Tongue (tissue), 1 donor: ENCODE measurements at regions not wholly inside any gene's neighbourhood (a gene's known extent, or its start where the extent isn't known, plus 50 kb on each side); places are given as distances from the start of the nearest gene placed in this dataset.
A peak's percentile ranks its signal among the peaks of the same experiment; 100 is the strongest.
"Not testable (repeated sequence)": the region's sequence is repeated elsewhere in the genome, so short reads cannot be mapped to it uniquely, and the experiment has no call there.

Experiments used
- DNase-seq: peaks from one replicate; pipeline ENCODE4 v3.0.0-alpha.2; 2015

- peak; percentile 92 for DNase-seq
Observed at GRCh38 chr12:92987362-92987761, 58.3 kb upstream of the EEA1 start.

DNA sequence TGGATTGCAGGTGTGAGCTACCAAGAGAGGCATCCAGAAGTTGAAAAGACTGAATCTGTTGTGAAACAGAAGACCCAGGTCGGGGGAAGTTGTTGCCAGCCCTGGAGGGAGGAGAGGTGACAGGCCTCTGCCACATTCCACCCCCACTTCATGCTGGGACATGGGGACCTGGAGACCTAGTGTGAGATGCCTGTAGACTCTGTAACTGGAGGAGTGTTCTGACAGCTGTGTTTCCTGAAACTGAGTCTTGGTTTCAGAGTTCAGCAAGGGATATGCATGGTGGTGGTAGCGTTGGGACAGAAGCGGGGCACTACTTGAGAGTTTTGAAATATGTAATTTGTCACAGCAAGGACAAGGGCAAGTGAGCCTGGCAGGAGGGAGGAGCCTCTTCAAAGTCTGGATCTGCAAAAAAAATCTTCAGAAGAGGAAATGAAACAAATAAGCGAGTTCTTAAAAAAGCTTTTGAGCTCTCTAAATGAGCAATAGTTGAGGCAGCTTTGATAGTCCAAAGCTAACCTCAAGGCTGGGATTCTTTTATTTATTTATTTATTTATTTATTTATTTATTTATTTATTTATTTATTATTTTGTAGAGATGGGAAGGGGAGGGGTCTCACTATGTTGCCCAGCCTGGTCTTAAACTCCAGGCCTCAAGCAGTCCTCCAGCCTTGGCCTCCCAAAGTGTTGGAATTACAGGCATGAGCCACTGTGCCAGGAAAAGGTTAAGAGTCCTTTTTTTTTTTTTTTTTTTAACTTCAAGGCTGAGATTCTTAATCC, 58.9 kb upstream of the EEA1 start:
- peak; percentile 63 for DNase-seq

- no peak for DNase-seq
Observed at GRCh38 chr12:92988622-92989130, 59.6 kb upstream of the EEA1 start.

- DNase-seq, result no peak
Observed at GRCh38 chr12:92989715-92990484, 60.8 kb upstream of the EEA1 start.

- DNase-seq, result no peak
Observed at GRCh38 chr12:92991134-92991533, 62.0 kb upstream of the EEA1 start.

GRCh38 chr12:92992041-92992440, 62.9 kb upstream of the EEA1 start:
- peak; percentile 30 for DNase-seq

DNA sequence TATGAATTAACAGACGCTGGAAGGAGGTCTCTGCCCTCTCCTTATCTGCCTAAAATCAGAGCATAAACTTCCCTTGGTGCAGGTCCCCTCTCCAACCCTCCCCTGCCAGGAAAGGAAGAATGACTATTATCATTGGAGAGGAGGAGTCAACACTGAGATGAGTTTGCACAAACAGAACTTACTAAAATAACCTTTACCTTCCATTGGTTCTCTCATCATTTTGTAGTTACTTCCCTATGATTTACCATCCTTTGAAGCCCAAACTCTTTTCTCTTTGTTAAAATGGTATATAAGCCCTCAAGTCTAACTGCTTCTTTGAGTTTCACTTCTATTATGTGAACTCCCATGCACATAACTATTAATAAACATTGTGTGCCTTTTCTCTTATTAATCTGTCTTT, 64.2 kb upstream of the EEA1 start:
- no peak for DNase-seq

DNA sequence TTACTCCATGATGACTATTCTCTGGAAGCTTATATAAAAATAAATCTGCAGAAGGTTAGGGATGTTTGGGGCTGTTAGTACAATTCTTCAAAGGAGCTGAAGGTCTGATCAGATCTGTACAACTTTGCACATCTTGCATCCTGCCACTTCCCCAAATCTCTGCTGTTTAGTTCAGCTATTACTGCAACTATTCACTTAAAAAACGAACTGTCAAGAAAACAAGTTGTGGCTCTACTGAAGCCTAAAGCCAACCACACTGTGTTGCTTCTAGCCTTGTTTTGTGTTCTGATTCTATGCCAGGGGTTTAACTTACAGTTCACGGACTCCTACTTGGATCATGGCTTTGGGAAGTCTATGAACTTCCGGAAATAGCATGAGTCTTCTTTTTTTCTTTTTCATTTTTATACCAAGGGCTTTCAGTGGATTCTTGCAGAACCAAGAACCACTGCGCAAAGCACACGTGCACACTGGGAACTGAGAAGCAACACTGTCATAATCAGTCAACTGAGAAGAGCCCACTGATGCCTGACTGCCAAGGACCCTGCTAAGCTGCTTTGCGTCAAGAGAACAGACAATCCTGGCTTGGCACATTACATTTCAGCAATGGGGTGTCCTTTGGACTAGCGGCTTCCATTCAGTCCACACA, 66.3 kb upstream of the EEA1 start:
- DNase-seq, result no peak

DNA sequence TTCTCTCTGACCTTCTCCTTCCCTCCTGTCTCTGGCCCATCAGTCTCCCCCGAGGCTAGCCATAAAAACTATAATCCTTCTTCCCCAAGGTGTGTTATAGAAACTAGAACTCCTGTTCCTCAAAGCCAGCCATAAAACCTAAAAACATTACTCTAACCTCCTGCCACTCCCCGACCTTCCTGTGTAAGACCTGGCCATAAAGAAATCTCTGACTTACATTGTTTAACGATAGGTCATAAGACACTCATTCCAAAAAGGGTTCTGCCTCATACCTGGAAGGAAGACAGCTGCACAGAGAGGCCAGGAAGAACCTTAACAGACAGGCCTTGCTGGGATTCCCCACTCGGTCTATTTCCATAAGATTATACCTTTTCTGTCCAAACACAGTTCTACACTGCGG, 70.9 kb upstream of the EEA1 start:
- DNase-seq, result no peak

- DNase-seq, result no peak
Observed at GRCh38 chr12:93001407-93001806, 72.3 kb upstream of the EEA1 start.

- DNase-seq, result peak; percentile 41
Observed at GRCh38 chr12:93002293-93003054, 73.4 kb upstream of the EEA1 start.

GRCh38 chr12:93003531-93004239, 74.6 kb upstream of the EEA1 start:
- no peak for DNase-seq

- DNase-seq, result no peak
Observed at GRCh38 chr12:93005928-93006392, 76.9 kb upstream of the EEA1 start.

GRCh38 chr12:93006471-93007208, 77.5 kb upstream of the EEA1 start:
- DNase-seq, result no peak

DNA sequence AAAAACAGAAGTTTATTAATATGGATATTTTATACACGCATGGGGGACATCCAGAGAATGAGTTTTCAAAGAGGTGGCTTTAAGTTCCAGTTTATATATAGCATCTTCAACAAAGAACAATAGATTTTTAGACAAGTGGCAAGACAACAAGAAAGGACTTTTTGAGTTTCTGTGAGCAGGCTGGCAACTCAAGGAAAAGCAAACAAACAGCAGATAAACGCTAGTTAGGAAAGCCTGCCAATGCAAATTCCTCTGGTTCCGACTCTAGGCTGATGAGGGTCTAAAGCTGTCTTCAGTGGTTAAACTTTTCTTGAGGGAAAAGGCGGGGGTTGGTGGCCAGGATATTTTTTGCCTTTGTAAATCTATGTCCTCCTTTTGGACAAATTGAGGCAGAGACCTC, 78.4 kb upstream of the EEA1 start:
- no peak for DNase-seq

- DNase-seq, result no peak
Observed at GRCh38 chr12:93008044-93008778, 79.1 kb upstream of the EEA1 start.

DNA sequence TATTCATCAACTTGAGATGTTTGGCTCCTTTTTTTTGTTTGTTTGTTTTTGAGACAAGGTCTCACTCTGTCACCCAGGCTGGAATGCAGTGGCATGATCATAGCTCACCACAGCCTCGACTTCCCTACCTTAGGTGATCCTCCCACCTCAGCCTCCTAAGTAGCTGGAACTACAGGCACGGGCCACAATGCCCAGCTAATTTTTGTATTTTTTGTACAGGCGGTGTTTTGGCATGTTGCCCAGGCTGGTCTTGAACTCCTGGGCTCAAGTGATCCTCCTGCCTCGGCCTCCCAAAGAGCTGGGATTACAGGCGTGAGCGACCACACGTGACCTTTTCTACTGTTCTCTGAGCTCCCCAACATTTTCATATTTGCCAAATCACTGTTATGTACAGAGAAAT, 79.8 kb upstream of the EEA1 start:
- DNase-seq, result not testable (repeated sequence)

GRCh38 chr12:93009533-93009932, 80.4 kb upstream of the EEA1 start:
- DNase-seq, result no peak

GRCh38 chr12:93010461-93010860, 81.4 kb upstream of the EEA1 start:
- DNase-seq, result no peak

DNA sequence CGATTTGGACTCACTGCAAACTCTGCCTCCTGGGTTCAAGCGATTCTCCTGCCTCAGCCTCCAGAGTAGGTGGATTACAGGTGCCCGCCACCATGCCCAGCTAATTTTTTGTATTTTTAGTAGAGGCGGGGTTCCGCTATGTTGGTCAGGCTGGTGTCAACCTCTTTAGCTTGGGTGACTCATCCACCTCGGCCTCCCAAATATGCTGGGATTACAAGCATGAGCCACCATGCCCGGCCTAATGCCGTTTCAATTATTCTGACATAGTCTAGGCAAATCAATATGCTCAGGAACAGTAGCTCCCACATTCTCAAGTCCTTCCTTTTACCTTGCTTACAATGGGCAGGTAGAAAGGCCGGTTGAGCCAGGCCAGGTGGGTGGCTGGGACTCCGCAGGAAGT, 82.0 kb upstream of the EEA1 start:
- DNase-seq, result no peak
